Adrenal gland (tissue), 5 donors: ENCODE measurements at regions not wholly inside any gene's neighbourhood (a gene's known extent, or its start where the extent isn't known, plus 50 kb on each side); places are given as distances from the start of the nearest gene placed in this dataset.

ENCODE experiments used
- POLR2A ChIP-seq, 2 donors: fragments of 450-650 bp; IDR thresholded peaks; one replicate each; pipeline ENCODE4 v1.6.1; 2017; ENCODE audit warnings: antibody characterized with exemption in 2 of 2, mild to moderate bottlenecking in 2 of 2, moderate library complexity in 1 of 2
- TF ChIP-seq, protein P1 (sequence below), 6 experiments: fragments of 450-650 bp in 4 of 6; fragments of 200-600 bp in 2 of 6; sonication (generic) in 1 of 6; IDR thresholded peaks; 1 replicate in 5 of 6; 2 replicates in 1 of 6; pipeline versions ENCODE4 v1.5.1 to v1.8.0; 2016 to 2021; ENCODE audit warnings: antibody characterized with exemption in 6 of 6, mild to moderate bottlenecking in 2 of 6, moderate library complexity in 1 of 6
- donor health status: DM: no; HTN: no; CAD: no.

DNA sequence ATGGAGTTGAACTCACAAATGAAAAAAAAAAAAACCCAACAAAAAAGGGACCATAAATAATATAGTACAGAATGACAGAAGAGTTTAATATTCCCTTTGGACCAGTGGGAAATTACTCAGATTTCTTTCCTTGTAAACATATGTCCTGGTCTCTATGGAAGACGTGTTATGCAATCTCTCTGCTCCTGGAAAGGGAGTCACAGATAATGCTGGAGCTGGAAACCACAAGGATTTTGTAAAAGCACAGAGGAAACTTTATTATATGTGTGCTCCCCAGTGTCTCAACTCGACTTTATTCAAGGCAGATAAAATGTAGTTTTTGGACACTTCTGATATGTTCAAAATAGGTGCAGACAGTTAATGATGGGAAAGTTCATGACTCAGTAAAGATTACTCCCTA, 88.1 kb upstream of the ZFP64 start:
- no peak for TF ChIP-seq POLR2A (IDR thresholded peaks at IDR 0.05)
- TF ChIP-seq, protein P1, sequence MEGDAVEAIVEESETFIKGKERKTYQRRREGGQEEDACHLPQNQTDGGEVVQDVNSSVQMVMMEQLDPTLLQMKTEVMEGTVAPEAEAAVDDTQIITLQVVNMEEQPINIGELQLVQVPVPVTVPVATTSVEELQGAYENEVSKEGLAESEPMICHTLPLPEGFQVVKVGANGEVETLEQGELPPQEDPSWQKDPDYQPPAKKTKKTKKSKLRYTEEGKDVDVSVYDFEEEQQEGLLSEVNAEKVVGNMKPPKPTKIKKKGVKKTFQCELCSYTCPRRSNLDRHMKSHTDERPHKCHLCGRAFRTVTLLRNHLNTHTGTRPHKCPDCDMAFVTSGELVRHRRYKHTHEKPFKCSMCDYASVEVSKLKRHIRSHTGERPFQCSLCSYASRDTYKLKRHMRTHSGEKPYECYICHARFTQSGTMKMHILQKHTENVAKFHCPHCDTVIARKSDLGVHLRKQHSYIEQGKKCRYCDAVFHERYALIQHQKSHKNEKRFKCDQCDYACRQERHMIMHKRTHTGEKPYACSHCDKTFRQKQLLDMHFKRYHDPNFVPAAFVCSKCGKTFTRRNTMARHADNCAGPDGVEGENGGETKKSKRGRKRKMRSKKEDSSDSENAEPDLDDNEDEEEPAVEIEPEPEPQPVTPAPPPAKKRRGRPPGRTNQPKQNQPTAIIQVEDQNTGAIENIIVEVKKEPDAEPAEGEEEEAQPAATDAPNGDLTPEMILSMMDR (IDR thresholded peaks at IDR 0.05): no peak
